ENCODE measurements at regions not wholly inside any gene's neighbourhood (a gene's known extent, or its start where the extent isn't known, plus 50 kb on each side); places are given as distances from the start of the nearest gene placed in this dataset.
"Not testable (repeated sequence)": the region's sequence is repeated elsewhere in the genome, so short reads cannot be mapped to it uniquely, and the experiment has no call there.

DNA sequence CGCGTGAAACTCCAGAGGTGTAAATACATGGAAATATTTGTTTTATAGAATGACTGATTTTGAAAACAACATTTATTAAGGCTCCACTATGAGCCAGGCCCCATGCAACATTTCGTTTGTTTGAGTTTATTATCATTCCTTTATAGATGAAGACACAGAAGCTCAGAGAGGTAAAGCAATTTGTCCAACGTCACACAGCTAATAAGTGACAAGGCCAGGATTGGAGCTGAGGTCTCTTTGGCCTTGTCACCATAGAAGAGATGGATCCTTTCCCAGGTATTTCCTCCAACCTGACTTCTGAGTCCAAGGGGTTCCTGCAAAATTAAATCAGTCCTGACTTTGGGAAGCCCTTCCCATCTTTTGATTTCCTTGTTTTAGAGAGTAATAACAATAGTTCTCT, 98.0 kb downstream of the SYF2 start:
- no peak for DNase-seq

DNA sequence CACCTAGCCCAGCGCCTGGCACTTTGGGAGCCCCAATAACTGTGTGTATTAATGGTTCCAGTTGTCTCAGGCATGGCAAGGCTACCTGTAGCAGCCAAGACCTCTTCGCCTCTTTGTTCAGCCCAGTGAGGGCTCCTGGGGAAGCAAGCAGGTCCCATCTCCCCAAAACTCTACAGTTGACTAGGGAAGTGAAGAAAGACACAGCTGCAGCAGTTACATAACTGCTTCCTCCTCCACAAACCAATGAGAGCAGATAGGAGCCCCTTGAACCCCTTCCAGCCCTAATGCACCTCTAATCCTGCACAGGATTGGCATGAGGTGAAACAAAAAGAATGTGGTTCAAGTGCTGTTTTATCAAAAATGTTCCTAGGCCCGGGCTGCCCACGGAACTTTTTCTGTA, 100.5 kb downstream of the SYF2 start:
- no peak for DNase-seq

DNA sequence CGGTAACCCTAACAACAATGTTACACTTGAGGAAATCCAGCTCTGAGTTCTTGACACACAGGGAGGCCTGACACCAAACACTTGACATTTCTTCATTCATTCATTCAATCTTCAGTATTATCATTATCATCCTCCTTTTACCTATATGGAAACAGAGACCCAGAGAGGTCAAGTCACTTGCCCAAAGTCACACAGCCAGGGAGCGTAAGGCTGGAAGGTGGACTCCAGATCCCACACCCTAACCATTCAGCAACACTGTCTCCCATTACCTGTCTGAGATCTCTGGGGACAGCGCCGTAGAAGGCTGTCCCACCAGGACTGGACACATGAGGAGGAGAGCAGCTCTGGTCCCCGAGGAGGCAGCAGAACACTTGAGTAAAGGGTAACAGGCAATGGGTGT, 101.4 kb downstream of the SYF2 start:
- no peak for DNase-seq

DNA sequence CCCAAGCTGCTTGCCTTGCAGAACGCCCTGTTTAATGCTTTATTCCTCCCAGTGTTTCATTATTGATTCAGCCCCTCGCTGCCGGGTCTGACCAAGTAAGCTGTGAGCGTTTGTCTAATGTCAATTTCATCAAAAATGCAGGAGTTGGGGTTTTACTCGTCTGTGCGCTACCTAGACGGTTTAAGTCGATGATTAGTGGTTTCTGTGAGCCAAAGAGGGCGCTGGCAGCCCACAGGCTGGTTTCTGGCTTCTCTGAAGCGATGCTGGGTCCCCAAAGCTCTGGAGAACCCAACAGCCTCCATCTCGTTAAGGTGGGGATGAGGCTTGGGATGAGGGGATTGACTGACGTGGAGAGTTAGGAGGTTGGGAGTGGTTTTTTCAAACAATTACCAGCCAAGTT, 102.9 kb downstream of the SYF2 start:
- DNase-seq: no peak

DNA sequence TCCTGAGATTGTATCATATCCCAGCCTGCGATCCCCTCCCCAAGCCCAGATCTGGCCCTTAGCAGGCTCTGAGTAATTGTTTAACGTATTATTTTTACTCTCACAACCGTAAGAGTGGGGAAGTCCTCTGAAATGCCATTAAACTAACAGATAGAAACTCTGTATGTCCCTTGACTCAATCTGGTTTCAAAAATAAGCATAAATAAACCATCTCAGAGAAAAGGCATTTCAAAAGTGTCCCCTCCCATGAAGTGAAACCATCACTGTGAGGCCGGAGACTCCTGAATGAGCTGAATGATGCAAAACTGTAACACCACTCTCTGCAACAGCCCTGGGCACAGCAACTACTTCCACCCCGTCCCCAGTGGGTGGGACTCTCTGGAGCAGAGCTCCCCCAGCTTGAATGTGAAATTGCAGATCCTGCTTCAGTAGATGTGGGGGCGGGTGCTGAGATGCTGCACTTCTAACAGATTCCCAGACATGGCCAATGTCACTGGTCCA, 104.1 kb downstream of the SYF2 start:
- DNase-seq: no peak

DNA sequence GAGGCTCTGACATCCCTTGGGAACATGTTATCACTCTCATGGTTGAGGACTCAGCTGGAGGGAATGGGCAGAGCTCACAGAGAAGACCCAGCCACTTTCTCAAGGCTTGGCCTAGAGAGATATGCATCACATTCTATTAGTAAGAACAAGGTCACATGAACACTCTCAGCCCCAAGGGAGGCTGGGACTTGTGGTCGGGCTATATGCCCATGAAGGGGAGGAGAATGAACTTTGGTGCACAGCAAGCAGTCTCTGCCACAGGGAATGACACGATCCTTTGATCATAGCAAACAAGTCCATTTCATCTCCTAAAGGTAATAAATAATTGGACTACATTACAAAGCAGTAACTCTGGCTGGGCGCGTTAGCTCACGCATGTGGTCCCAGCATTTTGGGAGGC, 105.7 kb downstream of the SYF2 start:
- no peak for DNase-seq

DNA sequence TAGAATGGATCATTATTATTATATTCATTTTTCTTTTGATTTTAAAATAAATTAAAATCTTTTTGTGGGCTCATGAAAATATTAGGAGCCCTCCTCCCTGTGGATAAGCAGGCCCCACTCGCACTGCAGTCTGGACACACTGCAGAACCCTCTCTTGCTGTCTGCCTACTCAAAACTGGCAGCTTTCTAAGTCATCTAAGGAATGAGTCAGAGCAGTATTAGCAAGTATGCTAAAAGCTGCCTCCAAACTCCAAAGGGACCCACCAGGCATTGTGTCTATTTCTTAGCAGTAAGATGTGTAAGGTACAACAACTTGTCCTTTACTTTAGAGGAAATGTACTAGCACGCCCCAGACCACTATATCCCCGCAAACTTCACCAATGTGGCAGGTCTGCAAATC, 108.8 kb downstream of the SYF2 start:
- DNase-seq: no peak

DNA sequence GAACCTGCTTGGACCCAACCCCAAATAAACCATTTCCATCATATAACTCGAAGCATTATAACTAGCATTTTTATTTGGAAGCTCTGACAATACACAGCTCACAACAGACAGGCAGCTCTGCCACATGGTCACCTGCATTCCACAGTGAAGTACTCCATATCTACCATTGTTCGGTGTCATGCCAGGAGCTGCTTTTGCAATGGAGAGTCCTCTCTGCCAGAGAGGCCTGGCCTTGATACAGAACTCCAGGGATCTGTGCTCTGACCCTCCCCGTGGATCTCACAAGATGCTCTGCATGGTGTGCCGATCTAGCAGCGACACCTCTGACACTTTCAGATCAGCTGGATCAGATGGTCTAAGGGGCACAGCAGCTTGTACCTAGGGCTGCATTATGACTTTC, 109.6 kb downstream of the SYF2 start:
- no peak for DNase-seq

DNA sequence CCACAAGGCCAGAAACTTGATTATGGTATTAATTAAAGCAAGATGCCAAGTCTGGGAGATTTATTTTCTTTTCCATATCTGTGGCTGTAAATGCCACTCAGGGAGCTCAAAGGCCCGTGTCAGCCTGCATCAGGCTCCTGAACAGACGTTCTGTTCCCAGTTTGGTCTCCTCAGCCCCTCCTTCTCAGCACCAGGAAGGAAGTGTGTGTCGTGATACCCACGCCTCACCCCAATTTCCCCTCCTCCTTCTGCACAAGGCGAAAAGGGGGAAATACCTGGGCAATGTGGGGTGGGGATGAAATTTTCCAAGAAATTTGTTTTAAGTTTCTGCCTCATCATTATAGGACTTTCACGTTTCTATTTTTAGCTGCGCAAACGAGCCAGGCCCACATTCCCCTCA, 112.0 kb downstream of the SYF2 start:
- DNase-seq: no peak

DNA sequence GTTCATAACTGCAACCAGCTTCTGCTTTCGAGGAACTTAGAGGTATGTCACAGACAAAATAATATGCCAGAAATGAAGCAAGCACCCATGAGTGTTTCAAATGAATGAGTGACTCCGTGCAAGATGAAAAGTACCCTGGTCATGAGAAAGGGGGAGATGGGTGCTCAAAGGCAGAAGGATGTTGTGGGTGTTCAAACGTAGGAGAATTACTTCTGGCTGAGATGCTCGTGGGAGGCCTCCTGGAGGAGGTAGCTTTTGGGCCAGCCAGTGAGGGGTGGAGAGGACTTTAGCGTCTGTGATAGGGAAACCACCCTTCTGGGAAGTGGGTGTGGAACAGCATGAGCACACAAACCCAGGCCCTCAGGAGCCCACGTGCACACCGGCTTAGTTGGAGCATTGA, 113.8 kb downstream of the SYF2 start:
- no peak for DNase-seq

DNA sequence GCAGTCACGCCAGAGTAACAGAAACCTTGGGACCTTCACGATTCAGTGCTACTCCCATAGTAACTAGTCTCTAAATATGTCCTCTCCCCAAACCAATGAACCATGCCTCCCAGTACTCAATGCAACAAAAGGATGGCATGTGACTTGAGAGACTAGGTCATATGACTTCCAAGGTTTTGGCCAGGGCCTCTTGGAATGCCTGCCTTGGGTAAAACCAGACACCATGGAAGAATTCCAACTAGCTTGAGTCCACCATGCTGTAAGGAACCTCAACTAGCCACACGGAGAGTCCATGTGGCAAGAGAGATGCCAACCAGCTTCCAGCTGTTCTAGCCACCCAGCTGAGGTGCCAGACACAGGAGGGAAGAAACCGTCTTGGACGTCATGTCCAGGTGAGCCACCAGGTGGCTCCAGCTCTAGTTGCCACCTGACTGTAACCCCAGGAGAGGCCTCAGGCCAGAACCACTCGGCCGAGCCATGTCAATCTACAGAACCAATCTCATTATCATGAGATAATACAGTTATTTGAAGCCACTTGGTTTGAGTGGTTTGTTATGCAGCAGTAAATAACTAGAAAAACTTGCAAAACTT, 115.0 kb downstream of the SYF2 start:
- DNase-seq: no peak

DNA sequence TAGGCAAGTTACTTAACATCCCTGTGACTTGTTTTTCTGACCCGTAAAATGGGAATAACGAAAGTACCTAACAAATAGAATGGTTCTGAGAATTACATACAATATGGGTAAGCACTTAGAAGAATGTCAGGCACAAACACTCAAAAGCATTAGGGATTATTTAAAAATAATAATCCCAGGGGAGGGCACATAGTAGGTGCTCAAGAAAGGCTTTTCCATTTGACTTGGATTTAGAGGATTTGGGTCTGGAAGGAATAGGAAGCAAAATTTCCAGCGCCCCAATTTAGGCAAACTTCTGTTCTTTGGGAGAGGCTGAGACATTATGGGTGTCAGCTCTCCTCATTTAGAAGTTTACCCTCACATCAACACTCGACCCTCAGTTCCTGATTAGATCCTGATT, 115.5 kb downstream of the SYF2 start:
- no peak for DNase-seq

DNA sequence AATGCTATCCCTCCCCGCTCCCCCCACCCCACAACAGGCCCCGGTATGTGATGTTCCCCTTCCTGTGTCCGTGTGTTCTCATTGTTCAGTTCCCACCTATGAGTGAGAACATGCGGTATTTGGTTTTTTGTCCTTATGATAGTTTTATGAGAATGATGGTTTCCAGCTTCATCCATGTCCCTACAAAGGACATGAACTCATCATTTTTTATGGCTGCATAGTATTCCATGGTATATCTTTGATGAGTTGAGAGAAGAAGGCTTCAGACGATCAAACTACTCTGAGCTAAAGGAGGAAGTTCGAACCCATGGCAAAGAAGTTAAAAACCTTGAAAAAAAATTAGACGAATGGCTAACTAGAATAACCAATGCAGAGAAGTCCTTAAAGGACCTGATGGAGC, 116.2 kb downstream of the SYF2 start:
- not testable (repeated sequence) for DNase-seq

DNA sequence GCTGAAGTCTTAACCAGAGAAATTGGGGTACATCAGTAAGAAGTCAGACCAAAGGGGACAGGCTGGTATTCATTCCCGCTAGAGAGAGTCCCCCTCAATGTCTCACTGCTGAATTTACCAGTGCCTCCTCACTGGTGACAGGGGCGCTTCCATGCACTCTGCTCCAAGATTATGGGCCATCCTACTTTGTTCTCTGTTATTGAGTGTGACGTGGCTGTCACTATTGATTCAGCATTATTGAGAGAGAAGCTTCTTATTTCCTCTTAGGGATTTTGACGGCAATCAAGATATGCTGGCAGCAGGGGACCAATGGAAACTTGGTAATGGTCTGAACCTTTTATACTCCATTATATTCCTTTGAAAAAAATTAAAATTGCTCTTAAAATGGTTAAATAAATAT, 118.6 kb downstream of the SYF2 start:
- no peak for DNase-seq

DNA sequence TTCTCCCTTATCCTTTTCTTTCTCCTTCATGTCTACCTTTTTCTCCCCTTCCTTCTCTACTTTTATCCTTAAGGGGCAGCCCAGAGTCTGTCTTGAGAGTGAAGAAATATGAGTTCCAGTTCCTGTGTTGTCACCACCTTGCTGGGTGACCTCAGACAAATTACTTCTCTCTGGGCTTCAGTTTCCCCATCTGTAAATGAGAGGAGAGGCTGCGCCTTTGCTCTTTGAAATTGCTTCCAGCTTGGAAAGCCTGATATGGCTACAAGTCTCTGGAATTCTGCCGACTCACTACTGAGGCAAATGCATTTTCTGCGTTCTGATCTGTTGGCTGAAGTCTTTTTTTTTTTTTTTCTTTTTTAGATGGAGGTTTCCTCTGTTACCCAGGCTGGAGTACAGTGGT, 119.2 kb downstream of the SYF2 start:
- no peak for DNase-seq

DNA sequence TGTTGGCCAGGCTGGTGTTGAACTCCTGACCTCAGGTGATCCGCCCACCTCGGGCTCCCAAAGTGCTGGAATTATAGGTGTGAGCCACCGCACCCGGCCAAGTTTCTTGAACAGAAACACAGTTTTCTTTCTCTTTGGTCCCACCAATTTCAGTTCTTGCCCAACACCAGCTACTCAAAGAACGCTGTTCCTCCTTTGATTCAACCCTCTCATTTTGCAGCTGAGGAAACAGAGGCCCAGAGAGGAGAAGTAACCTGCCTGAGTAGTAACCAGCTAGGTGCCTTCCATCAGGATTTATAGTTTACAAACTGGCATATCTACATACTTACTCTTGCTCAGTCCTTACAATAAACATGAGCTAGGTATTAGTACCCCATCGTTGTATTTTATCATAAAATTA, 119.9 kb downstream of the SYF2 start:
- DNase-seq: no peak

DNA sequence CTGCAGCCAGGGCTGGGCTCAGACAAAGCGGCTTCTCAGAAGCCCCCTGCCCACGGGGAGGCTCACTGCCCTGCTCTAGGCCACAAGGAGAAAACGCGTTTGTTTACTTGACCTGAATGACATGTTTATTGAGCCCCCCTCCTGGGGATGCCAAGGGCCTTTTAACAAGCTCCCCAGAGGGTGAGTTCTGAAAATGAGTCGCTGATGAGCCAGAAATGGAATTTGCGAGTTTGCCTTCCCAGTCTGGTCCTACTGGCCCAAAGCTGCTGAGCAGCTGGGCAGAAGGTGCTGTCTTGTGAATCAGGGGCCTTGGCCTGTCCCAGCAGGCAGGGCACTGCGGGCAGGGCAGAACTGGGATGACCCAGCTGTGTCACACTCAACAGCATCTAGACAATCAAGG, 120.6 kb downstream of the SYF2 start:
- no peak for DNase-seq

DNA sequence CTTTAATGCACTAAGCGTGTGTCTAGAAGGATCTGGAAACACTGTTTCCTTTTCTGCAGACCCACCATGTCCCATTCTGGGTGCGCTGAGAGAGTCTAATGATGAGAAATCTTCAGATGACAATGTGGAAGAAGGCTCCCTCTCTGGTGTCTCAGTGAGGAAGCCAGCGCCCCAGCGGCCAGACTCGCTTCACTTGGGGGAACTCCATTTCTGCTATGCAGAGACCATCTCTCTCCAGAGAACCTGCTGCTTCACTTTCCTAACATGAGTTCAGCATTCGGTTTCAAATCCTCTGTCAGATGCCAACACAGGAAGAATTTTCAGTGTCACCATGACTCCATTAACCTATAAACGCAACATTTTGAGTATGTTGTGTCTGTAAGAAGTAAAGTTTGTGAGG, 121.8 kb downstream of the SYF2 start:
- DNase-seq: no peak

DNA sequence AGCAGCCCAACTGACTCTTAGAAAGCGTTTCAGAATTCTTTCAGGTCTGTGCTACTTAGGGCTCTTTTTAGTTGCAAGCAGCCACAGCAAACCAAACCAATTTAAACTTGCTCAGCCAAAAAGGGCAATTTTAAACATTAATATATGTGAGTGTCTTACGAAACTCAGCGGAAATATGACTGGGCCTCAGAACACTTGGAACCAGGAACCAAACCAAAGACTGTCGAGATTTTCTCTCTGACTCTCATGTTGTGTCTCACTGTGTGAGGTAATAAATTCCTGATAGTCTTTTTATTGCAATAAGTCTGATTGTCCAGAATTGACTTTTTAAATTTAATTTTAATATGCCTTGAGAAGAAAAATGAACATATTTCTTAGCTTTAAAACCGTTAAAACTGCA, 122.3 kb downstream of the SYF2 start:
- DNase-seq: no peak

DNA sequence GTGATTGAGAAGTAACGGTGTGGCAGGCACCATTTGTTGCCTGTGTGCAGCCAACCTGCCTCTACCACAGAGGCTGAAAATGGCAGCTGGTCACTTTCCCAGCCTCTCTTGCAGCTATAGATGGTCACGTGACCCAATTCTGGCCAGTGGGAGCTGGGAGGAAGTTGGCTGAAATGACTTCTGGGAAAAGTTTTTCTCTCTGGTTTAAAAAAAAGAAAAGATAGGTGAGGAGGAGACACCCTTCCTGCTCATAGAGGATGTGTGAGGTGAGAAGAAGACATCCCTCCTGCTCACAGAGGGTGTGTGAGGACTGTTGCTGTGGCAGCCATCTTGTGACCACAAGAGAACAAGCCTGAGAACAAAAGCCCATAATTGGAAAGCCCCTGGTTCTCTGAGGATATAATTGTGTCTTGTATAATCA, 122.8 kb downstream of the SYF2 start:
- no peak for DNase-seq

DNA sequence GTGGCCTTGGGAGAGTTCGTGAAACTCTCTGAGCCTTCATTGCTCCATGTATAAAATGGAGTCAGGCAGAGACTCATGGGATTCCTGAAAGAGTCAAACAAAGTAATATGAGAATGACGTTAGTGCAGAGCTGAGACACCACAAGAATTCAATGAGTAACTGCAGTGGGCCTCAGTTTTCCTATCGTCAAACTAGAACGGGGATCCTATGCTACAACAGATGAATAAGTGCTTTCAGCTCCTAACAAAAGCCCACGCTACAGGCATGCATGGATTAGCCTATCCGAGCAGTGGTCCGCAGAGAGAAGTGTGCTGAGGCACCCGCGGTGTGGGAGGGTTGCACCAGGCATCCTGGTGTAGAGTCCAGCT, 124.7 kb downstream of the SYF2 start:
- no peak for DNase-seq

DNA sequence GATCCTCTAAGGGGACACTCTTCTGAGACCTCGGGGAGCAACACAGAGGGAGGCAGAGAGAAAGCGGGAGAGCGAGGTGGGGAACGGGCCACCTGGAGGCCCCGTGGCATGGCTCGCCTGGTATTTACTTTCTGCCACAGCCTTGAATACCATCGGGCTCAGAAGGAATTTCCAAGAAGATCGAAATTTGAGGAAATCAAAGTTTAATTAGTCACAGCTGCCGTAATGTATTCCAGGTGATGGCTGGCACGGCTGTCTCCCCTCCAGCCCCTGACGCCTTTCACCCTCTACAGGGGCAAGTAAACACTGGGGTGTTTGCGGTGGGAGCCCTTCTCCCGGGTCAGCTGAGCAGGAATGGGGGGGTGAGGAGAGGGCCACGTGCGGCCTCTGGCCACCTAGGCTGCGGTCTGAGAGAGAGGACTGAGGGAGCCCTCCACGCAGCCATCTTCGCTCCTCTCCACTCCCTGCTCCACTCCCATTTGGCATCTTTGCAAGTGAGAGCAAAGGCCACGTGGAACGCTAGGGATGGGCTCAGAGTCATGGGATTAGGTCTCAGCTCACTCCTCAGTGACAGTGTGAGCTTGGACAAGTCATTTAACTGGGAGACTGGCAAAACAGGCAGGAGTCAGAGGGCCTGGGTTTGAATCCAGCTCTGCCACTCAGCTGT, 125.2 kb downstream of the SYF2 start:
- DNase-seq: no peak

DNA sequence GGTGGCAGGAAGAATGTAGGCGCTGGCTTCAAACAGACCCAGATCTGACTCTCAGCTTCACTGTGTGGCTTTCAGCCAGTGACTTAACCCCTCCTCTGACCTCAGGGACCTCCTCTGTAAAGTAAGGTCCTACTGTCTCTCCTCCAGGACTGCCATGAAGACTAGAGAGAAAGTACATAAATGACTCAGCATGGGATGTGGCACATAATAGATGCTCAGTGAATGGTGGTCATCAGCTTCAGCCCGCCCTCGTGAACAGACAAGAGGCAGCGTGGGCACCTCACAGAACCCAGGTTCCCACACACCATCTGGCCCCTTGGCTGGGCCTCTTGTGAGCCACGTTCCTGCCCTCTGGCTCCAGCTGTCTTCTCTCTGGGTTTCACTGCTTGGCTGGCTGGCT, 126.0 kb downstream of the SYF2 start:
- DNase-seq: no peak

DNA sequence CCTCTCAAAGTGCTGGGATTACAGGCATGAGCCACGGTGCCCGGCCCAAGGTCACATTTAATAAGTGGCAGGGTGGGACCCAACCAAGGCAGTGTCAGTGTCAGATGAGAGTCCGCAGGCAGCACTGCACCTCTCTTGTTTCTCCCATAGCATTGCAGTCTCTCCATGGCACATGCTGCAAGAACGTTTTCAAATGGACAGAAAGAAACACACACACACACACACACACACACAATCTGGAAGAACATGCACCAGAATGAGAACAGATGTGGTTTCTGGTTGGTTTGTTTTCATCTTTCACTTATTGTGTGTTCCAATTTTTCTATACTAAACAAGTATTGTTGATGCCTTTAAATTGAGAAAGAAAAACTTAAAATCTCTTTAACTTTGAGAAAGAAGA, 126.5 kb downstream of the SYF2 start:
- DNase-seq: no peak
